ENCODE measurements at regions not wholly inside any gene's neighbourhood (a gene's known extent, or its start where the extent isn't known, plus 50 kb on each side); places are given as distances from the start of the nearest gene placed in this dataset.
"Not testable (repeated sequence)": the region's sequence is repeated elsewhere in the genome, so short reads cannot be mapped to it uniquely, and the experiment has no call there.

GRCh38 chr10:91745090-91745831 lies 53.0 kb upstream of the TNKS2 start:
- no peak overlapping the region for H3K4me3 Mint-ChIP-seq
- peaks cover 19% of the 10 kb centered on the region for H3K27me3 Mint-ChIP-seq
- no peak for DNase-seq (ENCODE audit: low spot score in 2 of 2)
- H3K27ac Mint-ChIP-seq: no peak overlapping the region
- no peaks in the 10 kb centered on the region for H3K4me1 Mint-ChIP-seq
- H3K36me3 Mint-ChIP-seq: peaks cover 3% of the 10 kb centered on the region
- no peak for ATAC-seq (ENCODE audit: low read depth)
- H3K9me3 Mint-ChIP-seq: peaks cover 2% of the 10 kb centered on the region

DNA sequence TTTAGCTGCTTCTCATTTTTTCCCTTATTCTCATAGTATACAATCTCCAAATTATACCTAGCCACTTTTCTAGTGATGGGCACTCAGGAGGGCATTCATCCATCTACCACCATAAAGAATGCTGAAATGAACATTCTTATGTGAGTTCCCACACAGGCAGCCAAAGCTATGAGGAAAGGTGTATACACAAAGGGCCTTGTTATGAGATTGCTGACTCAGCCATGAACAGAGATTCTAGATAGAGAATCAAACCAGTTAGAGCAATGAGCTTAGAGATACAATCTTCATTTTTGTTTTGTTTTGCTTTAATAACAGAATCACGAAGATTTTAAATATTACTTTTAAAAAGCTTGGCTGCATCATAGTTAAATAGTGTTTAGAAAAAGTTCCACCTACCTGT lies 54.8 kb upstream of the TNKS2 start:
- H3K9me3 Mint-ChIP-seq: peaks cover 2% of the 10 kb centered on the region
- DNase-seq (ENCODE audit: low spot score in 2 of 2) (no peak), ATAC-seq (ENCODE audit: low read depth) (no peak)
- H3K4me1 Mint-ChIP-seq: no peaks in the 10 kb centered on the region
- H3K36me3 Mint-ChIP-seq: peaks cover 3% of the 10 kb centered on the region
- H3K27me3 Mint-ChIP-seq: peaks cover 32% of the 10 kb centered on the region
- H3K4me3 Mint-ChIP-seq: no peak overlapping the region
- H3K27ac Mint-ChIP-seq: no peak overlapping the region

- no peaks in the 10 kb centered on the region for H3K4me1 Mint-ChIP-seq
- peaks cover 37% of the 10 kb centered on the region for H3K27me3 Mint-ChIP-seq
- H3K27ac Mint-ChIP-seq: no peak overlapping the region
- H3K4me3 Mint-ChIP-seq: no peak overlapping the region
- peaks cover 2% of the 10 kb centered on the region for H3K9me3 Mint-ChIP-seq
- no peak for ATAC-seq (ENCODE audit: low read depth)
- peaks cover 3% of the 10 kb centered on the region for H3K36me3 Mint-ChIP-seq
- no peak for DNase-seq (ENCODE audit: low spot score in 2 of 2)
These were observed 56.0 kb upstream of the TNKS2 start for GRCh38 chr10:91742229-91742628.

GRCh38 chr10:91741356-91741755 lies 56.9 kb upstream of the TNKS2 start:
- peaks cover 3% of the 10 kb centered on the region for H3K36me3 Mint-ChIP-seq
- no peak for ATAC-seq (ENCODE audit: low read depth)
- H3K9me3 Mint-ChIP-seq: peaks cover 2% of the 10 kb centered on the region
- no peak overlapping the region for H3K4me3 Mint-ChIP-seq
- H3K27ac Mint-ChIP-seq: no peak overlapping the region
- peaks cover 38% of the 10 kb centered on the region for H3K27me3 Mint-ChIP-seq
- H3K4me1 Mint-ChIP-seq: no peaks in the 10 kb centered on the region
- no peak for DNase-seq (ENCODE audit: low spot score in 2 of 2)

DNA sequence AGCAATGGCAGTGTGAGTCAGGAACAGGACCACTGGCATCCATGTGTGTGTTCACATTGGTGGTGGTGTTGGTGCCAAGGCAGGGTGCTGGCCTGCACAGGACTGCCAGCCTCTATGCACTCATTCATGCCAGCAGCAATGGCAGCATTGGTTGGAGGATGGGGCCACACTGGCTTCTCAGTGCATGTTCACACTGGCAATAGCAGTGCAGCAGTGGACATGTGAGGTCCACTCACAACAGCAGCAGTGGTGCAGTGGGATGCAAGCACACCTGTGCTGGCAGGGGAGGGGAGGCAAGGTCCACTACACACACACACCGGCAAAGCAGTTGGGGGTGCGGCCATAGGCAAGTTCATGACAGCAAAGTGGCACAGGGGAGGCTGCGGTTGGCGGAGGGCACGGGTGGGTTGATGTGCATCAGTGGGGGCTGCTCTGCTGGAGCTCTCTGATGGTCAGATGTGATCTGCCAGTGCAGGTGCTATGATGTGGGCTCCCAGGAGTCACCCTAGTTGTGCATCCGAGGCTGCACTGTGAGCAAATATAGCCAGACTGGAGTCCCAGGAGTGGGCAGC lies 57.8 kb upstream of the TNKS2 start:
- H3K4me3 Mint-ChIP-seq: no peak overlapping the region
- H3K36me3 Mint-ChIP-seq: peaks cover under 1% of the 10 kb centered on the region
- H3K27me3 Mint-ChIP-seq: peaks cover 36% of the 10 kb centered on the region
- DNase-seq (ENCODE audit: low spot score in 2 of 2): no peak
- no peak overlapping the region for H3K27ac Mint-ChIP-seq
- H3K9me3 Mint-ChIP-seq: no peaks in the 10 kb centered on the region
- no peak for ATAC-seq (ENCODE audit: low read depth)
- H3K4me1 Mint-ChIP-seq: no peaks in the 10 kb centered on the region

- H3K4me1 Mint-ChIP-seq; ATAC-seq (ENCODE audit: low read depth): not testable (repeated sequence)
These were observed 66.0 kb upstream of the TNKS2 start for GRCh38 chr10:91732265-91732664.

GRCh38 chr10:91729339-91729738 lies 68.9 kb upstream of the TNKS2 start:
- H3K4me3 Mint-ChIP-seq; H3K4me1 Mint-ChIP-seq; H3K9me3 Mint-ChIP-seq; ATAC-seq (ENCODE audit: low read depth); H3K27me3 Mint-ChIP-seq; DNase-seq (ENCODE audit: low spot score in 2 of 2); H3K36me3 Mint-ChIP-seq; H3K27ac Mint-ChIP-seq: not testable (repeated sequence)

More at GRCh38 chr10:91732265-91732664, 66.0 kb upstream of the TNKS2 start:
- H3K36me3 Mint-ChIP-seq; H3K9me3 Mint-ChIP-seq; DNase-seq (ENCODE audit: low spot score in 2 of 2); H3K27ac Mint-ChIP-seq; H3K4me3 Mint-ChIP-seq; H3K27me3 Mint-ChIP-seq: not testable (repeated sequence)

- Mint-ChIP-seq H3K4me3 (no peak overlapping the region), H3K27me3 (peaks cover 3% of the 10 kb centered on the region), H3K36me3 (no peaks in the 10 kb centered on the region), H3K9me3 (peaks cover 7% of the 10 kb centered on the region), H3K27ac (no peak overlapping the region), H3K4me1 (no peaks in the 10 kb centered on the region)
- ATAC-seq (ENCODE audit: low read depth) (no peak), DNase-seq (ENCODE audit: low spot score in 2 of 2) (no peak)
These were observed 71.9 kb upstream of the TNKS2 start for GRCh38 chr10:91726355-91726754.

DNA sequence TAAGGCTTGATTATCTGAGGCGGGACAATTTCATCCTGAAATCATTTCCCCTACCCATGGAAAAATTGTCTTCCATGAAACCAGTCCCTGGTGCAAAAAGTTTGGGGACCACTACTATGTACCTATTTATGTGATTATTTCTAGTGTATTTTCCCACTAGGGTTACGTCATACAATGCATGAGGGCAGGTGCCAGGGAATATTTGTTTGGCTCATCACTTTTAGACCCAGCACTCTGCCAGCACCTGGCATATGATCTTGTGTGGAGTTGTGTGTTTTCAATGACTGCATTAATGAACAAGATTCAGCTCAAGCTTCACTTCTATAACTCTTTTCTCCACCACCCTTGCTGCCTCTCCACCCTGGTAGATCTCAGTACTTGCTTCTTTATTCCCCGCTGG lies 73.3 kb upstream of the TNKS2 start:
- H3K4me3 Mint-ChIP-seq: no peak overlapping the region
- no peak for DNase-seq (ENCODE audit: low spot score in 2 of 2)
- H3K9me3 Mint-ChIP-seq: peaks cover 7% of the 10 kb centered on the region
- H3K27me3 Mint-ChIP-seq: peaks cover 3% of the 10 kb centered on the region
- no peaks in the 10 kb centered on the region for H3K36me3 Mint-ChIP-seq
- H3K4me1 Mint-ChIP-seq: no peaks in the 10 kb centered on the region
- H3K27ac Mint-ChIP-seq: no peak overlapping the region
- no peak for ATAC-seq (ENCODE audit: low read depth)

- DNase-seq (ENCODE audit: low spot score in 2 of 2) (no peak), ATAC-seq (ENCODE audit: low read depth) (no peak)
- Mint-ChIP-seq H3K27ac (no peak overlapping the region), H3K4me3 (no peak overlapping the region), H3K9me3 (peaks cover 3% of the 10 kb centered on the region), H3K27me3 (peaks cover 11% of the 10 kb centered on the region), H3K4me1 (no peaks in the 10 kb centered on the region), H3K36me3 (peaks cover 2% of the 10 kb centered on the region)
These were observed 80.7 kb upstream of the PPP1R3C start for GRCh38 chr10:91713461-91714072.

GRCh38 chr10:91711885-91712680 lies 79.2 kb upstream of the PPP1R3C start:
- Mint-ChIP-seq H3K27me3 (peaks cover 9% of the 10 kb centered on the region), H3K4me1 (no peaks in the 10 kb centered on the region), H3K4me3 (no peak overlapping the region), H3K9me3 (peaks cover 3% of the 10 kb centered on the region), H3K36me3 (peaks cover 2% of the 10 kb centered on the region), H3K27ac (no peak overlapping the region)
- DNase-seq (ENCODE audit: low spot score in 2 of 2) (no peak), ATAC-seq (ENCODE audit: low read depth) (no peak)

GRCh38 chr10:91709394-91709798 lies 76.5 kb upstream of the PPP1R3C start:
- ATAC-seq (ENCODE audit: low read depth) (no peak), DNase-seq (ENCODE audit: low spot score in 2 of 2) (no peak)
- Mint-ChIP-seq H3K9me3 (no peaks in the 10 kb centered on the region), H3K36me3 (no peaks in the 10 kb centered on the region), H3K4me1 (no peaks in the 10 kb centered on the region), H3K27me3 (peaks cover 10% of the 10 kb centered on the region), H3K4me3 (no peak overlapping the region), H3K27ac (no peak overlapping the region)

- H3K4me3 Mint-ChIP-seq: no peak overlapping the region
- no peak overlapping the region for H3K27ac Mint-ChIP-seq
- no peak for DNase-seq (ENCODE audit: low spot score in 2 of 2)
- H3K36me3 Mint-ChIP-seq: no peaks in the 10 kb centered on the region
- H3K9me3 Mint-ChIP-seq: no peaks in the 10 kb centered on the region
- no peaks in the 10 kb centered on the region for H3K4me1 Mint-ChIP-seq
- peaks cover 5% of the 10 kb centered on the region for H3K27me3 Mint-ChIP-seq
- ATAC-seq (ENCODE audit: low read depth): no peak
These were observed 75.4 kb upstream of the PPP1R3C start for GRCh38 chr10:91708174-91708861.

DNA sequence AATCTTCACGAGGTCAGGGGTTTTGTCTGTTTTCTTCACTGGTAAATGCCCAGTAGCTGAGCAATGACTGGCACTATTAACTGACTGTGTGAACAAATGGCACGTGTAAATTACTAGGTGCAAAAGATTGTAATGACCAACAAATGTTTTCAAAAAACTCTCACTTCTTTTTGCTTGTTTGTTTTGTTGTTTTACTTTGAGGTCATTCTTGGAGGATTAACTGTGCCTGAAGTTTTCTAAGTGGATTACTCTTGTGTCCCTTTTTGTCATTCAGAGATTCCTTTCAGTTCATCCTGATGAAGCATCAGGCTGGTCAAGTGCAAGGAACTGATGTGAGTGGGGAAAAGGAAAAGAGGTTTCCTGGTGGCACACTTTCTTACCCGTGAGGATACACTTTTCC lies 74.4 kb upstream of the PPP1R3C start:
- no peaks in the 10 kb centered on the region for H3K4me1 Mint-ChIP-seq
- no peaks in the 10 kb centered on the region for H3K36me3 Mint-ChIP-seq
- DNase-seq (ENCODE audit: low spot score in 2 of 2) (no peak), ATAC-seq (ENCODE audit: low read depth) (no peak)
- H3K4me3 Mint-ChIP-seq: no peak overlapping the region
- peaks cover 7% of the 10 kb centered on the region for H3K27me3 Mint-ChIP-seq
- no peaks in the 10 kb centered on the region for H3K9me3 Mint-ChIP-seq
- H3K27ac Mint-ChIP-seq: no peak overlapping the region

Data from memory B cell (primary cell).